GM23338 (cell line): ENCODE measurements at regions not wholly inside any gene's neighbourhood (a gene's known extent, or its start where the extent isn't known, plus 50 kb on each side); places are given as distances from the start of the nearest gene placed in this dataset.

Experiments
- ATAC-seq: fragments of 200-7000 bp; cut with Tn5 transposase; 3 replicates; pipeline ENCODE4 v1.9.1; 2020
- DNase-seq: peaks from one replicate; pipeline ENCODE4 v3.0.0-alpha.2; 2015; ENCODE audit warnings: low spot score
- H2AFZ ChIP-seq: fragments of 200-600 bp; sonication (generic); 2 replicates; pipeline ENCODE4 v1.8.0; 2016; ENCODE audit warnings: antibody characterized with exemption, mild to moderate bottlenecking, moderate library complexity
- H3F3A ChIP-seq: fragments of 200-600 bp; sonication (generic); replicated peaks from 2 replicates; pipeline ENCODE4 v1.8.0; 2017; ENCODE audit warnings: antibody characterized with exemption, mixed run types, low read depth
- H3K27ac ChIP-seq: fragments of 200-600 bp; sonication (generic); 2 replicates; pipeline ENCODE4 v1.6.1; 2016; ENCODE audit warnings: low read depth
- H3K27me3 ChIP-seq: fragments of 200-600 bp; sonication (generic); 2 replicates; pipeline ENCODE4 v1.8.0; 2016; ENCODE audit warnings: mild to moderate bottlenecking, mixed run types, moderate library complexity; ENCODE audit not compliant: insufficient read depth
- H3K36me3 ChIP-seq: fragments of 200-600 bp; sonication (generic); 2 replicates; pipeline ENCODE4 v1.8.0; 2016; ENCODE audit warnings: mild to moderate bottlenecking; ENCODE audit not compliant: insufficient read depth
- H3K4me1 ChIP-seq: fragments of 200-600 bp; sonication (generic); 2 replicates; pipeline ENCODE4 v1.8.0; 2016; ENCODE audit warnings: mild to moderate bottlenecking, moderate library complexity; ENCODE audit not compliant: insufficient read depth
- H3K4me2 ChIP-seq: fragments of 200-600 bp; sonication (generic); 2 replicates; pipeline ENCODE4 v1.7.1; 2017; ENCODE audit warnings: mixed run types
- H3K4me3 ChIP-seq: fragments of 200-600 bp; sonication (generic); 2 replicates; pipeline ENCODE4 v1.6.1; 2016; ENCODE audit warnings: mixed run types
- H3K79me2 ChIP-seq: fragments of 200-600 bp; sonication (generic); replicated peaks from 2 replicates; pipeline ENCODE4 v1.8.0; 2017; ENCODE audit warnings: mild to moderate bottlenecking; ENCODE audit not compliant: insufficient read depth
- H3K9me2 ChIP-seq: fragments of 200-600 bp; sonication (generic); 2 replicates; pipeline ENCODE4 v1.8.0; 2017; ENCODE audit not compliant: insufficient read depth
- H4K20me1 ChIP-seq: fragments of 200-600 bp; sonication (generic); replicated peaks from 2 replicates; pipeline ENCODE4 v1.8.0; 2017; ENCODE audit warnings: mild to moderate bottlenecking; ENCODE audit not compliant: insufficient read depth
- H3K27ac Mint-ChIP-seq: 2 replicates; pipeline ENCODE4 v1.8.0; 2020; ENCODE audit warnings: inconsistent platforms, mild to moderate bottlenecking, moderate library complexity, mixed read lengths
- H3K27me3 Mint-ChIP-seq: 3 replicates; pipeline ENCODE4 v1.8.0; 2022; ENCODE audit warnings: low read depth, mild to moderate bottlenecking, moderate library complexity, mixed read lengths, inconsistent platforms; ENCODE audit not compliant: insufficient read depth, poor library complexity
- H3K36me3 Mint-ChIP-seq: 3 replicates; pipeline ENCODE4 v1.8.0; 2021; ENCODE audit warnings: low read depth, mild to moderate bottlenecking, inconsistent platforms, moderate library complexity, mixed read lengths
- H3K4me1 Mint-ChIP-seq: 3 replicates; pipeline ENCODE4 v1.8.0; 2020; ENCODE audit warnings: mild to moderate bottlenecking, inconsistent platforms, mixed read lengths
- H3K4me3 Mint-ChIP-seq: 3 replicates; pipeline ENCODE4 v1.8.0; 2021; ENCODE audit warnings: moderate library complexity, mild to moderate bottlenecking, inconsistent platforms, mixed read lengths
- H3K9me3 Mint-ChIP-seq: 3 replicates; pipeline ENCODE4 v1.8.0; 2020; ENCODE audit warnings: moderate library complexity, mild to moderate bottlenecking, inconsistent platforms, mixed read lengths
- CREB1 ChIP-seq: fragments of 250-450 bp; sonication (Bioruptor Pico); IDR thresholded peaks from 2 replicates; pipeline ENCODE4 v1.5.0; 2020; ENCODE audit warnings: low read depth, mild to moderate bottlenecking, moderate library complexity
- CTCF ChIP-seq, 2 experiments: fragments of 200-600 bp in 1 of 2; sonication (generic) in 1 of 2; conservative IDR thresholded peaks; 2 replicates each; pipeline versions ENCODE4 v1.5.1 to v1.6.1; 2016 to 2017; ENCODE audit warnings: antibody characterized with exemption in 2 of 2, low read depth in 2 of 2, mild to moderate bottlenecking in 2 of 2, moderate library complexity in 1 of 2
- ETS1 ChIP-seq: IDR thresholded peaks from 2 replicates; pipeline ENCODE4 v1.6.1; 2016; ENCODE audit warnings: antibody characterized with exemption
- EZH2 ChIP-seq: fragments of 200-600 bp; sonication (generic); IDR thresholded peaks from one replicate; pipeline ENCODE4 v1.8.0; 2017; ENCODE audit warnings: antibody characterized with exemption, mild to moderate bottlenecking, low read depth; ENCODE audit not compliant: unreplicated experiment
- EZH2phosphoT487 ChIP-seq: fragments of 200-600 bp; sonication (generic); IDR thresholded peaks from one replicate; pipeline ENCODE4 v1.8.1; 2018; ENCODE audit warnings: antibody characterized with exemption; ENCODE audit not compliant: unreplicated experiment
- JUNB ChIP-seq: IDR thresholded peaks from one replicate; pipeline ENCODE4 v1.6.1; 2016; ENCODE audit warnings: antibody characterized with exemption; ENCODE audit not compliant: unreplicated experiment
- NANOG ChIP-seq: IDR thresholded peaks from 2 replicates; pipeline ENCODE4 v1.6.1; 2016; ENCODE audit warnings: antibody characterized with exemption, borderline replicate concordance
- POLR2AphosphoS5 ChIP-seq: IDR thresholded peaks from 2 replicates; pipeline ENCODE4 v1.6.1; 2016; ENCODE audit warnings: antibody characterized with exemption, low read depth
- REST ChIP-seq: IDR thresholded peaks from one replicate; pipeline ENCODE4 v1.6.1; 2018; ENCODE audit warnings: antibody characterized with exemption; ENCODE audit not compliant: unreplicated experiment
- STAT1 ChIP-seq: IDR thresholded peaks from one replicate; pipeline ENCODE4 v1.6.1; 2016; ENCODE audit warnings: antibody characterized with exemption; ENCODE audit not compliant: unreplicated experiment
- ZNF114 ChIP-seq: fragments of 250-450 bp; sonication (Bioruptor Pico); IDR thresholded peaks from 2 replicates; pipeline ENCODE4 v1.5.0; 2020; ENCODE audit warnings: mild to moderate bottlenecking, moderate library complexity
- ZNF331 ChIP-seq: fragments of 250-450 bp; sonication (Bioruptor Pico); IDR thresholded peaks from 2 replicates; pipeline ENCODE4 v1.5.0; 2020; ENCODE audit warnings: low read depth, mild to moderate bottlenecking, moderate library complexity
- ZNF462 ChIP-seq: fragments of 250-450 bp; sonication (Bioruptor Pico); IDR thresholded peaks from 2 replicates; pipeline ENCODE4 v1.5.0; 2020; ENCODE audit warnings: mild to moderate bottlenecking, moderate library complexity

DNA sequence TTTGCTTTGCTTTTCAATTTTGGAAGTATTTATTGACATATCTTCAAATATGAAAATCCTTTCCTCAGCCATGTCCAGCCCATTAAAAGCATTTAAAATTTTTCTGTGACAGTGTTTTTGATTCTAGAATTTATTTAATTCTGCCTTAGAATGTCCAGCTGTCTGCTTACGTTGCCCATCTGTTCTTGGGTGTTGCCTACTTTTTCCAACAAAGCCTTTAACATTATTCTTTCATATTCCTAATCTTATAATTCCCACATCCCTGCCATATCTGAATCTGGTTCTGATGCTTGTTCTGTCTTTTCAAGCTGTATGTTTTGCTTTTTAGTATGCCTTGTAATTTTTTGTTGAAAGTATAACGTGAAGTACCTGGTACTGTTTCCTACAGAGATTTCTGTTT is 204.7 kb upstream of the VSTM2A start:
- DNase-seq, result no peak
- Mint-ChIP-seq H3K36me3 (no peaks in the 10 kb centered on the region), H3K4me3 (no peak overlapping the region), H3K9me3 (no peaks in the 10 kb centered on the region), H3K4me1 (peaks cover 13% of the 10 kb centered on the region), H3K27ac (no peak overlapping the region), H3K27me3 (no peaks in the 10 kb centered on the region)
- no peak for ATAC-seq
- Histone ChIP-seq H3K4me3 (no peak overlapping the region), H3K9me2 (no peaks in the 10 kb centered on the region), H3K27ac (no peak overlapping the region), H3K27me3 (no peaks in the 10 kb centered on the region), H2AFZ (no peak overlapping the region), H3K4me1 (peaks cover 12% of the 10 kb centered on the region), H3K79me2 (no peaks in the 10 kb centered on the region), H3F3A (no peaks in the 10 kb centered on the region), H3K4me2 (no peak overlapping the region), H3K36me3 (no peaks in the 10 kb centered on the region), H4K20me1 (no peaks in the 10 kb centered on the region)
- no peak for TF ChIP-seq NANOG
- TF ChIP-seq ETS1, result no peak
- TF ChIP-seq ZNF331 (CRISPR knock-in tag), result no peak
- TF ChIP-seq REST, result no peak
- TF ChIP-seq CTCF (conservative IDR thresholded peaks at IDR 0.05; ENCODE audit: low read depth in 2 of 2), result no peak
- TF ChIP-seq EZH2, result no peak
- no peak for TF ChIP-seq JUNB
- no peak for TF ChIP-seq ZNF114
- TF ChIP-seq EZH2phosphoT487, result no peak
- no peak for TF ChIP-seq STAT1
- no peak for TF ChIP-seq CREB1
- no peak for TF ChIP-seq ZNF462 (CRISPR knock-in tag)
- no peak for TF ChIP-seq POLR2AphosphoS5
